NCI-H774 (cell line): ENCODE measurements at regions not wholly inside any gene's neighbourhood (a gene's known extent, or its start where the extent isn't known, plus 50 kb on each side); places are given as distances from the start of the nearest gene placed in this dataset.

Source experiments
- DNase-seq: peaks from one replicate; lab custom pipeline; 2025; lab: John Stamatoyannopoulos, UW

DNA sequence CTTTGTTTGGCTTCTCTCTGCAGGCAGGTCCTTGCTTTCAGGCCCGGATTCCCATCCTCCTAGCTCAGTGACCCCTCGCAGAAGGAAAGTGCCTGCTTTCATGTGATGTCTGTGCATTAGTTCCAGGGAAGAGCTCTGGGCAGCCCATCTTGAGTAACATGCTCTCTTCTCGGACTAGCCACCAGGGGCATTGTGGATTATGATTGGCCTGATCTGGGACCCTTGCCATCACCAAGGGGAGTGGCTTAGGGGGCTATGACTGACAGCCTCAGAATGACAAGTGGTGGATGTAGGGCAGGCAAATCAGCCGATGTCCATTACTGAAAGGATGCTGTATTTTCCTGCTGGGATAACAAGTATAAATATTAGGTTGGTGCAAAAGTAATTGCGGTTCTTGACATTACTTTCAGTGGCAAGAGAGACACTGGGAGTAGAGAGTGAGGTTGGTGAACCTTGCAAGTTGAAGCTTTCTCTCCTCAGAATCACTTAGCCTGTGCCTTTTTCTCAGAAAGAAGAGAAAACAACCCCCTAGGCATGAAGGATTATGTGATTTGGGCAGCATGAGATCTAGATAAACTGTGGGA is 71.5 kb upstream of the MPHOSPH6 start:
- DNase-seq: no peak

DNA sequence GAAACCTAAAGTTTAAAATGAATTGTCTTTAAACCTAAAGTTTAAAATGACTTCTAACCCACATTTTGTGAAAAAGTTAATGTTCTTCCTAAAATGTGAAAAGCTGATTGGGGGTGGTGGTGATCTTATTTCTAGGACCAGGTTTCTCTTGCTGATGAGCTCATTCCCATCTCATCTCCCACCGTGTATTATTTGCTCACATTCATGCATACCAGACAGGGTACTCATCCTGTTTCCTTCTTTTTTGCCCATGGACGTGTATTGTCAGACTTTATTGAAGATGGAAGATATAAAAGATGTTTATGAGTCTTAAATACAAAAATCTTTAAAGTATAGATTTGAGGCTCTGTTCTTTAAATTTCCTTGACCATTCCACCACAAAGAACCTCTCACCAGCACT is 70.1 kb upstream of the MPHOSPH6 start:
- DNase-seq: no peak

DNA sequence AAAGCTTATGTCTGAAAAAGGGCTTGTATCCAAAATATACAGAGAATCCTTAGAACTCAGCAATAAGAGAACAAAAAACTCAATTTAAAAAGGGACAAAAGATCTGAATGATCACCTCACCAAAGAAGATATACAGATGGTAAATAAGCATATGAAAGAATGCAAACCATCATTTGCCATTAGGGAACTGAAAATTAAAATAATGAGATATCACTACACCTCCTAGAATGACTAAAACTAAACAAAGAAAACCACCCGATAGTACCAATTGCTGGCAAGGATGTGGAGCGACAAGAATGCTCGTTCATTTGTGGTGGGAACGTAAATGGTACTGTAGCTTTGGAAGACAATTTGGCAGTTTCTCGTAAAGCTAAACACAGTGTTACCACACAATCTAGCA is 66.9 kb upstream of the MPHOSPH6 start:
- DNase-seq: no peak

DNA sequence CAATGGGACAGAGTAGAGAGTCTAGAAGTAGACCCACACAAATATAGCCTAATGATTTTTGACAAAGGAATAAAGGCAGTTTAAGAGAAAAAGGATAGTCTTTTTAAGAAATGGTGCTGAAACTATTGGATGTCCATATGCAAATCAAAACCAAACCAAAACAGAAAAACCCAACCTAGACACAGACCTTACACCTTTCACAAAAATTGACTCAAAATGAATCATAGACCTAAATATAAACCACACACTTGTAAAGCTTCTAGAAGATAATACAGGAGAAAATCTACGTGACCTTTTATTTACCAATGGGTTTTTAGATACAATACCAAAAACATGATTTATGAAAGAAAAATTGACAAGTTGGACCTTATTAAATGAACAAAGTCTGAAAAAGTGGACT is 66.4 kb upstream of the MPHOSPH6 start:
- DNase-seq: no peak

DNA sequence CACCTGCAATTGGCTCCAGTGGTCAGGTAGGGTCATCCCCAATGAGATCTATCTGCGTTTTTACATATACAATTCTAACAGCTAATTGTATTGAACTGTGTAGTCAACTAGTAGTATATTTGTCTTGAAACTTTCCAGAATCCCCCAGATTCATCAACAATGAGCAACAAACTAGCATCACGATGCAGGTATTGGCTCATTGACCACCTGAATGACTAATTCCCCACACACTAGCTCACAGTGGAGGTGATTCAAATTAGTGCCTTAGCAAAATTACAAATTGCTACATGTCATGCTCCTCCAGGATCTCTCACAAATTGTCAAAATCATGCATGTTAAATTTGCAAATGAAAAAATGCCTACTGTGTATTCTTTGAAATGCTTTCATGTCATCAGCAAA is 62.8 kb upstream of the MPHOSPH6 start:
- no peak for DNase-seq

DNA sequence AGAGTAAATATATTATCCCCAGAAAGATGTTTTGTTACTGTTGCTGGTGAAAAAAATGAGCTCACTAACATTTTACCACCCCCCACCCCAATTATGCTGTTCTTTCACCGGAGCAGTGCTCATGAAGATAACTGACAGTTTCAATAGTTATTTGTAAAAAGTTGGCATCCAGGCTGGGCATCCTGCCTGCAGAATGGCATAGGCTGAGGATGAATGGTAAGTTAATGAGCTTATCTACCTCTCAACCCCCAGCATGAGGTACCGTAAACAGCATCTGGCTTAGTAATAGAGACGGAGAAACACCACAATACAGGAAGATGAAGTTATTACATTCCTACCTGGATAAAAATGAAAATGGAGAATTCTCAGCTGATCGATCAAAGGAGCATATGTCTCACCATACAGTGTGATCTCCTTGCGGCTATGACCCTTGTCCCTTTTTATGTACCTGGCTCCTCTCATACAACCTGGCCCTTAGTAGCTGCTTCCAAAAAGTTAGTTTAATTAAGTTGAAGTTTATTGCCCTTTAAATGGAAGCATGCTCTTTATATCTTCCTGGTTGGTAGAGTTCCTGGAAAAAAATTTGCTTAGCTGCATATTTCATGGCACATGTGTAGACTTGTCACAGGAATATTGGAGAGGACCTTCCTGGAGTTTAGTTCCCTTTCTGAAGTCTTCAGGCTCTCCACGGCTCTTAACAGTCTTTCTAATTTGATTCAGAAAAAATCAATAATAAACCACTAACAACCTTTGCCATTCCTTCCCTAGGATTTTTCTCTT is 61.2 kb upstream of the MPHOSPH6 start:
- no peak for DNase-seq

DNA sequence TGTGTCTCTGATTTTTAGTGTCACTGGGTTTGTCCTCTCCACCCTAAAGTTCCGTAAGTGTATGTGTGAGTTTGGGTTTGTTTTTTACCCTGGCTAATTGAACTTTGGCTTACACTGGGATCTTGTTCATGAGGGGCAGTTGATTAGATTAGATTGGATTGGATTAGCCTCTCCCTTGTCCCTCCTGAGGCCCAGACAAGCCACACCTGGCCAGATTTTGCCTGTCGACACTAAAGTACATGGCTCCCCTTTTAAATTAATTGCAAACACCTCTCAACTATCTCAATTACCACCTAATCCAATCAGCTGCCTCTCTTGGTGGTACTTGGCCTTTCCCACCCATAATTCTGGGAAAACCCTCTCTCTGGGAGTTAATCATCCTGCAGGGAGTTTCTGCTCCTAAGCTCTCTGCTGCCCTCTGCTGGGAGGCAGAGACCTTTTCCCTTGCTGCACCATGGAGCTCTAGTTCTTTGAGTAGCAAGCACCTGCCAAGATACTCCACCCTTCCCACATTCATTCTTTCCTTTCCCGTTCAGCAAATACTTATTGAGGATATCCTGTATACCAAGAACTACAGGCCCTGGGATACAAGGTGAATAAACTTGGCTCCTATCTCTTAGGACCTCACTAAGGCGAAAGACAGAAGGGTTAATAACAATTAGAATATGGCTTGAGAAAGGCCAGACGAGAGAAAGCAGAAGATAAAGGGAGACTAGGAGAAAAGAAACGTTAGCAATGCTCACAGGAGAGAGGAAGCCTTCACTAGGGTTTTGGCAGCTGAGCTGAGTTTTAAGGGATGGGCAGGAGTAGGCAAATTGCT is 60.0 kb upstream of the MPHOSPH6 start:
- DNase-seq: peak; percentile 58

DNA sequence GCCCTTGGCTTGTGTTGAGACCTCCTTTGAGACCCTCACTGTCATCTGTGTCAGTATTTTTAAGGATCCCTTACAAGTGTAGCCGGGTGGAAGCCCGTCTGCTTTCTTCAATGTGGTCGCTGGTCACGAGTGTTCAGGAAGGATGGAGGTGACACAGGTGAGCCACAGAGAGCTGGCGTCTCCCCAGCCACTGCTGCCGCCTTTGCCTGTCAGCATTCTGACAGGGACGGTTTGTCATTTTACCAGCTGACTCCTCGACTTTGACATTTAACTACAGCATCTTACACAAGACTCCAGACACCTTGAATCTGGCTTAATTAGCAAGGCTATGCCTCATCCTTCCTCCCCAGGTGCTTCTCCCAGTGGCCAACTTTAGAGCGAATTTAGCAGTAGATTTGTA is 56.3 kb upstream of the MPHOSPH6 start:
- no peak for DNase-seq

DNA sequence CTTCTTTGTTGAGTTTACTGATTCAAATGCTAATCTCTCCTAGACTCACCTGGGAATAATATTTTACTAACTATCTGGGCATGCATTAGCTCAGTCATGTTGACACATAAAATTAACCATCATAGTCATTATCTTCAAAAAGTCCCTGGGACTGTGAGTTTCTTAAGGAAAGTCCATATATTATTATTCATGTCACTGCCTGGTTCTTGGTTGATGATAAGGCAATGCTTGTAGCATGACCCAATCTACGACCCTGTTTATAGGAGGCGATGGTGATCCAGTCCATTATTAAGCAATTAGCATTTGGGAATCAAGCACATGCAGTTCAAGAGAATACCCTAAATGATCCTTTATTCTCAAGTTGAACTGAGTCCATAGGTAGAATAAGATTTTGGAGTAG is 54.8 kb upstream of the MPHOSPH6 start:
- DNase-seq: no peak

DNA sequence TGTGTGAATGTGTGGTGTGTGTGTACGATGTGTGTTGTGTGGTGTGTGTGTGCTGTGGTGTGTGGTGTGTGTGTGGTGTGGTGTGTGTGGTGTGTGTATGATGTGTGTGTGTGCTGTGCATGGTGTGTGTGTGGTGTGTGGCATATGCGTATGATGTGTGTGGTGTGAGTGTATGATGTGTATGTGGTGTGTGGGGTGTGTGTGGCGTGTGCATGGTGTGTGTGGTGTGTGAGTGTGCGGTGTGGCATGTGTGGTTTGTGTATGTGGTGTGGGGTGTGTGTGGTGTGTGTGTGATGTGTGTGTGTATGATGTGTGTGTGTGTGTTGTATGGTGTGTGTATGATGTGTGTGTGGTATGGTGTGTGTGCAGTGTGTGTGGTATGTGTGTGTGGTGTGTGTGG is 50.5 kb upstream of the MPHOSPH6 start:
- DNase-seq: no peak
